ENCODE measurements at regions not wholly inside any gene's neighbourhood (a gene's known extent, or its start where the extent isn't known, plus 50 kb on each side); places are given as distances from the start of the nearest gene placed in this dataset.

DNA sequence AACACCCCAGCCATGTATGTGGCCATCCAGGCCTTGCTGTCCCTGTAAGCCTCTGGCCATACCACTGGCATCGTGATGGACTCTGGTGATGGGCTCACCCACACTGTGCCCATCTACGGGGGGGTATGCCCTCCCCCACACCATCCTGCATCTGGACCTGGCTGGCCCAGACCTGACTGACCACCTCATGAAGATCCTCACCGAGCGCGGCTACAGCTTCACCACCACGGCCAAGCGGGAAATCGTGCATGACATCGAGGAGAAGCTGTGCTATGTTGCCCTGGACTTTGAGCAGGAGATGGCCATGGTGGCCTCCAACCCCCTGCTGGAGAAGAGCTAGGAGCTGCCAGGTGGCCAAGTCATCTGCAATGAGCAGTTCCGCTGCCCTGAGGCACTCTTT, 80.4 kb upstream of the ZCCHC2 start:
- Histone ChIP-seq H4K91ac (ENCODE audit: insufficient read depth, low read depth, low read length) (no peak overlapping the region), H3K4me2 (ENCODE audit: low read depth, low read length) (no peak overlapping the region), H3K4me1 (ENCODE audit: control insufficient read depth, insufficient read depth, low read length) (peaks cover 2% of the 10 kb centered on the region), H3K23ac (ENCODE audit: low read depth, low read length) (no peak overlapping the region), H4K8ac (ENCODE audit: low read depth in 2 of 2, low read length in 2 of 2) (no peak overlapping the region), H2AK5ac (ENCODE audit: low read depth, low read length) (no peak overlapping the region), H2BK120ac (ENCODE audit: low read depth, low read length) (no peak overlapping the region), H4K5ac (ENCODE audit: low read depth, low read length) (no peak overlapping the region), H3K9ac (ENCODE audit: low read depth, low read length) (no peak overlapping the region), H2BK20ac (ENCODE audit: low read depth, low read length) (no peak overlapping the region), H3K36me3 (ENCODE audit: control insufficient read depth, insufficient read depth, low read length) (no peaks in the 10 kb centered on the region), H2BK5ac (ENCODE audit: low read depth, low read length, poor library complexity, severe bottlenecking) (no peak overlapping the region), H2AFZ (replicated peaks; ENCODE audit: low read length, poor library complexity) (no peak overlapping the region), H3K18ac (ENCODE audit: low read depth, low read length) (no peak overlapping the region), H3K14ac (replicated peaks; ENCODE audit: low read depth, low read length) (no peak overlapping the region), H3K27ac (ENCODE audit: insufficient read depth, low read length) (no peak overlapping the region), H2BK15ac (ENCODE audit: low read depth, low read length) (no peak overlapping the region), H3K56ac (ENCODE audit: extremely low read depth, insufficient read depth, low read length) (no peak overlapping the region), H3K79me1 (ENCODE audit: low read depth in 1 of 2, low read length in 2 of 2) (no peaks in the 10 kb centered on the region), H3K4ac (ENCODE audit: low read depth, low read length) (no peak overlapping the region), H3K9me1 (ENCODE audit: insufficient read depth, low read length) (no peaks in the 10 kb centered on the region), H2AK9ac (replicated peaks; ENCODE audit: low read depth, low read length, poor library complexity) (no peak overlapping the region), H4K20me1 (ENCODE audit: insufficient read depth, low read length) (no peaks in the 10 kb centered on the region), H3K9me3 (ENCODE audit: control insufficient read depth, insufficient read depth, low read length) (no peaks in the 10 kb centered on the region), H3K27me3 (ENCODE audit: control insufficient read depth, insufficient read depth, low read length) (peaks cover 19% of the 10 kb centered on the region), H3K4me3 (ENCODE audit: insufficient read depth, low read depth, low read length) (no peak overlapping the region)
- 64% methylated on average over 5 of the region's 10 CpGs; no CpG with 5 or more reads in 1 of the 2 experiments for WGBS, 2 experiments (ENCODE audit: extremely low coverage in 2 of 2, insufficient read length in 1 of 2)
- CTCF ChIA-PET: no interaction called here
- dilution Hi-C loops (cut with HindIII; ENCODE audit: low sequenced_read_pairs, unreplicated experiment): no loop called here
- POLR2A ChIA-PET (ENCODE audit: unreplicated experiment): no interaction called here
- intact Hi-C loops (cut with micrococcal nuclease): no loop called here
- no peak for TF ChIP-seq RFX5 (IDR thresholded peaks at IDR 0.05; ENCODE audit: low read depth, low read length)
- TF ChIP-seq NFE2L2 (IDR thresholded peaks at IDR 0.05; ENCODE audit: low read depth, low read length): no peak
- no peak for TF ChIP-seq MAZ (IDR thresholded peaks at IDR 0.05; ENCODE audit: borderline replicate concordance, low read depth, low read length)
- no peak for TF ChIP-seq RAD21 (IDR thresholded peaks at IDR 0.05; ENCODE audit: low read length)
- no peak for TF ChIP-seq POLR2A (IDR thresholded peaks at IDR 0.05; ENCODE audit: low read depth, low read length)
- no peak for TF ChIP-seq USF2 (IDR thresholded peaks at IDR 0.05; ENCODE audit: low read depth, low read length)
- no peak for TF ChIP-seq ELK1 (IDR thresholded peaks at IDR 0.05; ENCODE audit: borderline replicate concordance, low read depth, low read length)
- no peak for TF ChIP-seq MAFK (IDR thresholded peaks at IDR 0.05; ENCODE audit: low read depth, low read length)
- no peak for TF ChIP-seq CEBPB (IDR thresholded peaks at IDR 0.05; ENCODE audit: low read depth, low read length)
- no TSS peak for BruUV-seq (replicated peaks)
- in situ Hi-C loops (cut with MboI; ENCODE audit: low sequenced_read_pairs): no loop called here
- DNase-seq: no peak
- no peak for ATAC-seq (ENCODE audit: low read depth)

All from IMR-90 (cell line).